ENCODE measurements at regions not wholly inside any gene's neighbourhood (a gene's known extent, or its start where the extent isn't known, plus 50 kb on each side); places are given as distances from the start of the nearest gene placed in this dataset.

- Histone ChIP-seq H3K9ac (ENCODE audit: low read depth, low read length) (no peak overlapping the region), H3K4me1 (ENCODE audit: insufficient read depth, low read length) (no peaks in the 10 kb centered on the region), H3K27me3 (ENCODE audit: insufficient read depth, low read length, poor library complexity) (no peaks in the 10 kb centered on the region), H3K79me2 (ENCODE audit: insufficient read depth, low read length) (no peaks in the 10 kb centered on the region), H2AFZ (ENCODE audit: low read depth, low read length) (no peak overlapping the region), H3K4me2 (ENCODE audit: insufficient read depth, low read length) (no peak overlapping the region), H3K9me3 (ENCODE audit: insufficient read depth, low read length, severe bottlenecking) (no peaks in the 10 kb centered on the region), H4K20me1 (ENCODE audit: insufficient read depth, low read length) (no peaks in the 10 kb centered on the region), H3K27ac (ENCODE audit: low read length) (no peak overlapping the region), H3K36me3 (ENCODE audit: insufficient read depth, low read length) (no peaks in the 10 kb centered on the region), H3K4me3 (ENCODE audit: low read depth in 1 of 2, low read length in 2 of 2) (no peak overlapping the region)
- TF ChIP-seq EZH2 (IDR thresholded peaks at IDR 0.05; ENCODE audit: borderline replicate concordance, low read depth, low read length, severe bottlenecking) (no peak), CTCF (IDR thresholded peaks at IDR 0.05; ENCODE audit: borderline replicate concordance, extremely low read depth, low read length, poor library complexity, severe bottlenecking) (no peak)
- DNase-seq: no peak
- ATAC-seq (ENCODE audit: insufficient read depth, low read depth): no peak
Measured at GRCh38 chr1:208432346-208432745, 188.2 kb upstream of the PLXNA2 start.

- Histone ChIP-seq H3K4me3 (ENCODE audit: low read depth in 1 of 2, low read length in 2 of 2) (no peak overlapping the region), H3K4me2 (ENCODE audit: insufficient read depth, low read length) (no peak overlapping the region), H3K9me3 (ENCODE audit: insufficient read depth, low read length, severe bottlenecking) (no peaks in the 10 kb centered on the region), H3K4me1 (ENCODE audit: insufficient read depth, low read length) (no peaks in the 10 kb centered on the region), H3K9ac (ENCODE audit: low read depth, low read length) (no peak overlapping the region), H4K20me1 (ENCODE audit: insufficient read depth, low read length) (no peaks in the 10 kb centered on the region), H3K79me2 (ENCODE audit: insufficient read depth, low read length) (no peaks in the 10 kb centered on the region), H2AFZ (ENCODE audit: low read depth, low read length) (no peak overlapping the region), H3K36me3 (ENCODE audit: insufficient read depth, low read length) (no peaks in the 10 kb centered on the region), H3K27me3 (ENCODE audit: insufficient read depth, low read length, poor library complexity) (no peaks in the 10 kb centered on the region), H3K27ac (ENCODE audit: low read length) (no peak overlapping the region)
- TF ChIP-seq EZH2 (IDR thresholded peaks at IDR 0.05; ENCODE audit: borderline replicate concordance, low read depth, low read length, severe bottlenecking) (no peak), CTCF (IDR thresholded peaks at IDR 0.05; ENCODE audit: borderline replicate concordance, extremely low read depth, low read length, poor library complexity, severe bottlenecking) (no peak)
- ATAC-seq (ENCODE audit: insufficient read depth, low read depth) (no peak), DNase-seq (no peak)
Measured at GRCh38 chr1:208433086-208433485, 188.9 kb upstream of the PLXNA2 start.

- no peaks in the 10 kb centered on the region for H3K36me3 ChIP-seq (ENCODE audit: insufficient read depth, low read length)
- DNase-seq (no peak), ATAC-seq (ENCODE audit: insufficient read depth, low read depth) (no peak)
- no peaks in the 10 kb centered on the region for H3K27me3 ChIP-seq (ENCODE audit: insufficient read depth, low read length, poor library complexity)
- no peaks in the 10 kb centered on the region for H3K9me3 ChIP-seq (ENCODE audit: insufficient read depth, low read length, severe bottlenecking)
- H4K20me1 ChIP-seq (ENCODE audit: insufficient read depth, low read length): no peaks in the 10 kb centered on the region
- no peak overlapping the region for H3K9ac ChIP-seq (ENCODE audit: low read depth, low read length)
- no peaks in the 10 kb centered on the region for H3K79me2 ChIP-seq (ENCODE audit: insufficient read depth, low read length)
- H3K27ac ChIP-seq (ENCODE audit: low read length): no peak overlapping the region
- TF ChIP-seq EZH2 (IDR thresholded peaks at IDR 0.05; ENCODE audit: borderline replicate concordance, low read depth, low read length, severe bottlenecking) (no peak), CTCF (IDR thresholded peaks at IDR 0.05; ENCODE audit: borderline replicate concordance, extremely low read depth, low read length, poor library complexity, severe bottlenecking) (no peak)
- no peak overlapping the region for H2AFZ ChIP-seq (ENCODE audit: low read depth, low read length)
- no peaks in the 10 kb centered on the region for H3K4me1 ChIP-seq (ENCODE audit: insufficient read depth, low read length)
- H3K4me2 ChIP-seq (ENCODE audit: insufficient read depth, low read length): no peak overlapping the region
- H3K4me3 ChIP-seq (ENCODE audit: low read depth in 1 of 2, low read length in 2 of 2): no peak overlapping the region
Measured at GRCh38 chr1:208433971-208434370, 189.8 kb upstream of the PLXNA2 start.

GRCh38 chr1:208437401-208437800 is 193.2 kb upstream of the PLXNA2 start:
- no peaks in the 10 kb centered on the region for H3K4me1 ChIP-seq (ENCODE audit: insufficient read depth, low read length)
- no peak overlapping the region for H3K4me2 ChIP-seq (ENCODE audit: insufficient read depth, low read length)
- H2AFZ ChIP-seq (ENCODE audit: low read depth, low read length): no peak overlapping the region
- H3K79me2 ChIP-seq (ENCODE audit: insufficient read depth, low read length): no peaks in the 10 kb centered on the region
- no peak overlapping the region for H3K27ac ChIP-seq (ENCODE audit: low read length)
- no peaks in the 10 kb centered on the region for H3K27me3 ChIP-seq (ENCODE audit: insufficient read depth, low read length, poor library complexity)
- no peak for ATAC-seq (ENCODE audit: insufficient read depth, low read depth)
- TF ChIP-seq CTCF (IDR thresholded peaks at IDR 0.05; ENCODE audit: borderline replicate concordance, extremely low read depth, low read length, poor library complexity, severe bottlenecking): no peak
- no peak for TF ChIP-seq EZH2 (IDR thresholded peaks at IDR 0.05; ENCODE audit: borderline replicate concordance, low read depth, low read length, severe bottlenecking)
- no peak overlapping the region for H3K9ac ChIP-seq (ENCODE audit: low read depth, low read length)
- no peak for DNase-seq
- H3K36me3 ChIP-seq (ENCODE audit: insufficient read depth, low read length): no peaks in the 10 kb centered on the region
- no peaks in the 10 kb centered on the region for H3K9me3 ChIP-seq (ENCODE audit: insufficient read depth, low read length, severe bottlenecking)
- H4K20me1 ChIP-seq (ENCODE audit: insufficient read depth, low read length): no peaks in the 10 kb centered on the region
- no peak overlapping the region for H3K4me3 ChIP-seq (ENCODE audit: low read depth in 1 of 2, low read length in 2 of 2)

Measured in DND-41 (cell line).